ENCODE measurements at regions not wholly inside any gene's neighbourhood (a gene's known extent, or its start where the extent isn't known, plus 50 kb on each side); places are given as distances from the start of the nearest gene placed in this dataset.

DNA sequence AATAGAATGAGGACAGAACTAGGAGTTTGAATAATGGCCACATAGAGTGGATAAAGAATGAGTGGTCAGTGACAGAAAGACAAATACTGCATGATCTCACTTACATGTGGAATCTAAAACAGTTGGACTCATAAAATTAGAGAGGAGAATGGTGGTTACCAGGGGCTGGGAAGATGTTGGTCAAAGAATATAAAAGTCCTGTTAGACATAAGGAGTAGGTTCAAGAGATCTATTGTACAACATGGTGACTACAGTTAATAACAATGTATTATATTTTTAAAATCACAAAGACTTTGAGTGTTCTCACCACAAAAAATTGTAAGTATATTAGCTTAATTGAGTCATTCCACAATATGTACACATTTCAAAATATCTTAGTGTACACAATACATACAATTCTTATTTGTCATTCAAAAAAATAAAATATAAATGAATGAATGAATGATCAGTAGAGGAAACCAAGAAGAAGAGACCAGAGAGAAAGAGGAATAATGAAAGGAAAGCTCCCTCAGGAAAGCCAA lies 177.9 kb upstream of the VRK2 start:
- TF ChIP-seq CTCF (IDR thresholded peaks at IDR 0.05) (no peak), POLR2A (IDR thresholded peaks at IDR 0.05) (no peak)
- DNase-seq: no peak
- H3K27ac ChIP-seq: no peak overlapping the region
- H3K4me1 ChIP-seq: no peaks in the 10 kb centered on the region
- no peaks in the 10 kb centered on the region for H3K36me3 ChIP-seq
- H3K4me3 ChIP-seq: no peak overlapping the region
- H3K27me3 ChIP-seq: no peaks in the 10 kb centered on the region
- H3K9me3 ChIP-seq: no peaks in the 10 kb centered on the region

DNA sequence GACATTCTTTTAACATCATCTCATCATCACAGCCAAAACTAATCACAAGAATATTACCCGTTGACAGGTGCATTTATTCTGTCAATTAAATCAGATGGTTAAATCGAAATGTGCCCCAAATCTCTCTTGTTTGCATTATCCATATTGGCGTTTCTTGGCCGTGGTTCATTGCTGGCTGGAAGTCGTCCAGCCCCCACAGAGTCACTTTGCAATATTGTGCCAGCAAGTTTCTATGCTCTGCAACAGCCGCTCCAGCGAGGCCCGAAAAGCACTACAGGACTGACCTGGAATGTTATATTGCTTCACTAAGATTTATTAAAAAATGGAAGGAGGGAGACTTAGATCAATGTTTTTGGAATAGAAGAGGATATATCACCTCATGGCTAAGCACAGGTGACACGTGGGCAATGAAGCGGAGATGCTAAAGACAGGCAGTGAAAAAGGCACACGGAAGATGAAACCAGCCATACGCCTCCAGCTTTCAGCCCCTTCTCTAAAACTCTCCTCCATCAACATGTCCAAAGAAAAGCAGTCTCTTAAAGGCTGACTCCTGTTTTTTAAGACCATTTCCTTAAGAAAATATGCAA lies 176.8 kb upstream of the VRK2 start:
- Histone ChIP-seq H3K27me3 (no peaks in the 10 kb centered on the region), H3K9me3 (no peaks in the 10 kb centered on the region), H3K4me1 (no peaks in the 10 kb centered on the region), H3K4me3 (no peak overlapping the region), H3K27ac (no peak overlapping the region), H3K36me3 (no peaks in the 10 kb centered on the region)
- TF ChIP-seq POLR2A (IDR thresholded peaks at IDR 0.05) (no peak), CTCF (IDR thresholded peaks at IDR 0.05) (no peak)
- DNase-seq: no peak

DNA sequence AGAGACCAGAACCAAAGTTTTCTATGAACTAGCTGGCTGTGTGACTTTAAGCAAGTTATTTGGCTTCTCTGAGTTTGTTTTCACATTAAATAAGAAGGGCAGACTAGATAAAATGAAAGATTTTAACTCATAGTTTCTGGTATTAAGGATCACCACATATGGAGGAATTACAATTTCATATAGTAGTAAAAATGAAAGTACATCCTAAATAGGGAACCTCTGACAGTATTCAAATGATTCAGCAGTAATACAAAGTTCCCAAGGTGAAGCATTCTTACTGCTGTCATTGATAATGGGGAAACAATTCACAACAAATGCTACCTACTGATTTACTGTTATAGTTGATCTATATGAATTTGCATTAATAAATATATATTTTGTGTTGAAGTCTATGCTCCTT lies 170.3 kb upstream of the VRK2 start:
- no peaks in the 10 kb centered on the region for H3K27me3 ChIP-seq
- no peaks in the 10 kb centered on the region for H3K9me3 ChIP-seq
- TF ChIP-seq CTCF (IDR thresholded peaks at IDR 0.05): no peak
- TF ChIP-seq POLR2A (IDR thresholded peaks at IDR 0.05): no peak
- no peaks in the 10 kb centered on the region for H3K36me3 ChIP-seq
- no peak for DNase-seq
- H3K27ac ChIP-seq: no peak overlapping the region
- H3K4me1 ChIP-seq: no peaks in the 10 kb centered on the region
- H3K4me3 ChIP-seq: no peak overlapping the region

DNA sequence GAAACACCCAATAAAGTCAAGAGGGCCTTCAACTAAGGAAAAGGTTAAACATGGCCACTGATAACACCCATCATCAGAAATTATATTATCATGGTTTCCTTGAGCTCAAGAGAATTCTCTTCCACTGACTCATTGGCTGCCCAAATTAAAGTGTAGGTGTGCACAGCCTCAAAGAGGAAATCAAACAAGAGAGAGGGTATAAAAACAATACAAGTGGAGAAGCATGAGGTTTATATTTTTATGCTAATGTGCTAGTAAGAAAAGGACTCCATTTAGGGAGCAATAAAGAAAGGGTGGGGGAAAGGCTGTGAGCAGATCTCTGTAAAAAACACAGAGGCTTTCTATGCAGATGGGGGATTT lies 168.8 kb upstream of the VRK2 start:
- no peak overlapping the region for H3K4me3 ChIP-seq
- DNase-seq: no peak

DNA sequence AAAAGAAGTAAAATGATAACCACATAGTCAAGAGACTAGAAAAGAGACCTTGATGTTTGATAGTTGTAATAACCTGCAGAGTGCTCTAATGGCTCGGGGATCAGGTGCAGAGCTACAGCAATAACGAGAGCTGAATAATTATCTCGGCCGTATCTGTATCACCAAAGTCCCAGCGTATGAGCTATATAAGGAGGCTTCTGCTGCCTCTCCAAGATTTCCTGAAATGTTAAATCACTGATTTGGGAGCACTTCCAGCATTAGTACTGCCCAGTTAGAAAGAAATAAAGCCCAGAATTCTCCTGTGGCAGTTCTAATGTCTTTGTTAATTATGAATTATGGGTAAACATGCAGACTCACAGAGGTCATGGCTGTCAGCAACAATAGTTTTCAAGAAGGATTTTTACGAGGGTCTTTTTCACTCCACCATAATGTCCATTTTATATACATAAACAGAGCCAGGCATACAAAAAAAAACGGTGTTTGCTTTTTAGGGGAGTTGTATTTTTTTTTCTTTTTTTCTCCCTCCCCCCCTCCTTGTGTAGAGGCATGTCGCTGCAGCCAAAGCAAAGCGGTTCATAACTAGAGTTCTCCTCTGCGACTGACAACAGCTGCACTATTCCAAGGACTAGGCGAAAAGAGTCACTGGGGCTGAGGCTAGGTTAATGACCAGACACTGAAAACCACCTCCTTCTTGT lies 168.3 kb upstream of the VRK2 start:
- H3K9me3 ChIP-seq: no peaks in the 10 kb centered on the region
- no peak overlapping the region for H3K4me3 ChIP-seq
- H3K4me1 ChIP-seq: no peaks in the 10 kb centered on the region
- DNase-seq: no peak
- H3K36me3 ChIP-seq: no peaks in the 10 kb centered on the region
- TF ChIP-seq CTCF (IDR thresholded peaks at IDR 0.05) (no peak), POLR2A (IDR thresholded peaks at IDR 0.05) (no peak)
- no peaks in the 10 kb centered on the region for H3K27me3 ChIP-seq
- H3K27ac ChIP-seq: no peak overlapping the region

More for the DNA sequence above, 168.8 kb upstream of the VRK2 start:
- Histone ChIP-seq H3K9me3 (no peaks in the 10 kb centered on the region), H3K4me1 (no peaks in the 10 kb centered on the region), H3K36me3 (no peaks in the 10 kb centered on the region), H3K27ac (no peak overlapping the region), H3K27me3 (no peaks in the 10 kb centered on the region)
- TF ChIP-seq POLR2A (IDR thresholded peaks at IDR 0.05) (no peak), CTCF (IDR thresholded peaks at IDR 0.05) (no peak)
